GM13976 (cell line): ENCODE measurements at regions not wholly inside any gene's neighbourhood (a gene's known extent, or its start where the extent isn't known, plus 50 kb on each side); places are given as distances from the start of the nearest gene placed in this dataset.

Source experiments
- DNase-seq: peaks from one replicate; pipeline ENCODE4 v3.0.0; 2012; ENCODE audit warnings: low spot score
- CTCF ChIP-seq: IDR thresholded peaks from 2 replicates; pipeline ENCODE4 v1.5.1; 2012; ENCODE audit warnings: borderline replicate concordance, mild to moderate bottlenecking; ENCODE audit not compliant: insufficient read depth; ENCODE audit errors: extremely low read depth, missing control alignments, control extremely low read depth
- in situ Hi-C: fragments of 300-500 bp; cut with MboI; formaldehyde crosslinking; loops from one replicate; pipeline ENCODE4 v1.12.0; 2022; ENCODE audit warnings: low sequenced_read_pairs, mixed read lengths, inconsistent platforms; ENCODE audit not compliant: unreplicated experiment

GRCh38 chr6:115004204-115004603, 661.4 kb upstream of the HS3ST5 start:
- in situ Hi-C loops: no loop called here
- no peak for TF ChIP-seq CTCF
- DNase-seq: no peak

GRCh38 chr6:115001731-115002350, 659.0 kb upstream of the HS3ST5 start:
- TF ChIP-seq CTCF: no peak
- in situ Hi-C loops: no loop called here
- no peak for DNase-seq

- in situ Hi-C loops: no loop called here
- no peak for TF ChIP-seq CTCF
- no peak for DNase-seq
Measured at GRCh38 chr6:115000736-115001135, 657.9 kb upstream of the HS3ST5 start.

- DNase-seq: no peak
- TF ChIP-seq CTCF: no peak
- in situ Hi-C loops: no loop called here
Measured at GRCh38 chr6:114998492-114998891, 655.7 kb upstream of the HS3ST5 start.

GRCh38 chr6:114997813-114998292, 655.0 kb upstream of the HS3ST5 start:
- DNase-seq: peak; percentile 18
- in situ Hi-C loops: no loop called here
- TF ChIP-seq CTCF: no peak

- DNase-seq: no peak
- in situ Hi-C loops: no loop called here
- TF ChIP-seq CTCF: no peak
Measured at GRCh38 chr6:114995526-114995925, 652.7 kb upstream of the HS3ST5 start.

GRCh38 chr6:114989279-114989964, 646.6 kb upstream of the HS3ST5 start:
- in situ Hi-C loops: no loop called here
- peak; percentile 20 for DNase-seq
- no peak for TF ChIP-seq CTCF
